Kidney epithelial cell (primary cell): ENCODE measurements at regions not wholly inside any gene's neighbourhood (a gene's known extent, or its start where the extent isn't known, plus 50 kb on each side); places are given as distances from the start of the nearest gene placed in this dataset.

Experiments used
- DNase-seq: peaks from one replicate; pipeline ENCODE4 v3.0.0-alpha.2; 2010; ENCODE audit warnings: low read depth
- H3K27me3 ChIP-seq: 2 replicates; pipeline ENCODE4 v1.6.0; 2011; ENCODE audit warnings: low read length; ENCODE audit not compliant: control insufficient read depth, insufficient read depth
- H3K36me3 ChIP-seq: 2 replicates; pipeline ENCODE4 v1.5.1; 2011; ENCODE audit warnings: low read length; ENCODE audit not compliant: control insufficient read depth, insufficient read depth
- H3K4me3 ChIP-seq: 2 replicates; pipeline ENCODE4 v1.5.1; 2011; ENCODE audit warnings: low read depth, mild to moderate bottlenecking, control low read depth, low read length
- TF ChIP-seq, protein P1 (sequence below): IDR thresholded peaks from 2 replicates; pipeline ENCODE4 v1.5.1; 2011; ENCODE audit warnings: mild to moderate bottlenecking, moderate library complexity, low read length, control low read depth, inconsistent platforms; ENCODE audit not compliant: insufficient read depth, poor library complexity, severe bottlenecking

DNA sequence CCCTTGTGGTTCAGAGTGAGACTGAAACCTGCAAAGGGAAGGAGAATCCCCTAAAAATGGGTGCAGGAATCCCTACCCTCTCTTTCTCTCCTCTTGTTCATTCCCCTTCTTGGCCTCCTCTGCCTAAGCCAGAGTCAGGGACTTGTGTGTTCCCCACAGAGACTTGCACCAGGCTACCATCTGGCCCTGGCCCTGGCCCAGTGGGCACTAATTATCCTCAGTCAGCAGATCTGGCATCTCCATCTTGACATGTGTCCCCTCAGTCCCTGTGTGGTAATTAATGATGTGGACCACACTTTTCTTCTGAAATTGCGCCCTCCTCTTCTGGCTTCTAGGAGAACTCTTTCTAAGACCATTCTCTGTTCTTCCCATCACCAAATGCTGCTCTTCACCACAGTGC lies 354.4 kb downstream of the SETD4 start:
- Histone ChIP-seq H3K27me3 (no peaks in the 10 kb centered on the region), H3K4me3 (no peak overlapping the region), H3K36me3 (no peaks in the 10 kb centered on the region)
- TF ChIP-seq, protein P1, sequence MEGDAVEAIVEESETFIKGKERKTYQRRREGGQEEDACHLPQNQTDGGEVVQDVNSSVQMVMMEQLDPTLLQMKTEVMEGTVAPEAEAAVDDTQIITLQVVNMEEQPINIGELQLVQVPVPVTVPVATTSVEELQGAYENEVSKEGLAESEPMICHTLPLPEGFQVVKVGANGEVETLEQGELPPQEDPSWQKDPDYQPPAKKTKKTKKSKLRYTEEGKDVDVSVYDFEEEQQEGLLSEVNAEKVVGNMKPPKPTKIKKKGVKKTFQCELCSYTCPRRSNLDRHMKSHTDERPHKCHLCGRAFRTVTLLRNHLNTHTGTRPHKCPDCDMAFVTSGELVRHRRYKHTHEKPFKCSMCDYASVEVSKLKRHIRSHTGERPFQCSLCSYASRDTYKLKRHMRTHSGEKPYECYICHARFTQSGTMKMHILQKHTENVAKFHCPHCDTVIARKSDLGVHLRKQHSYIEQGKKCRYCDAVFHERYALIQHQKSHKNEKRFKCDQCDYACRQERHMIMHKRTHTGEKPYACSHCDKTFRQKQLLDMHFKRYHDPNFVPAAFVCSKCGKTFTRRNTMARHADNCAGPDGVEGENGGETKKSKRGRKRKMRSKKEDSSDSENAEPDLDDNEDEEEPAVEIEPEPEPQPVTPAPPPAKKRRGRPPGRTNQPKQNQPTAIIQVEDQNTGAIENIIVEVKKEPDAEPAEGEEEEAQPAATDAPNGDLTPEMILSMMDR, result no peak
- DNase-seq, result no peak

DNA sequence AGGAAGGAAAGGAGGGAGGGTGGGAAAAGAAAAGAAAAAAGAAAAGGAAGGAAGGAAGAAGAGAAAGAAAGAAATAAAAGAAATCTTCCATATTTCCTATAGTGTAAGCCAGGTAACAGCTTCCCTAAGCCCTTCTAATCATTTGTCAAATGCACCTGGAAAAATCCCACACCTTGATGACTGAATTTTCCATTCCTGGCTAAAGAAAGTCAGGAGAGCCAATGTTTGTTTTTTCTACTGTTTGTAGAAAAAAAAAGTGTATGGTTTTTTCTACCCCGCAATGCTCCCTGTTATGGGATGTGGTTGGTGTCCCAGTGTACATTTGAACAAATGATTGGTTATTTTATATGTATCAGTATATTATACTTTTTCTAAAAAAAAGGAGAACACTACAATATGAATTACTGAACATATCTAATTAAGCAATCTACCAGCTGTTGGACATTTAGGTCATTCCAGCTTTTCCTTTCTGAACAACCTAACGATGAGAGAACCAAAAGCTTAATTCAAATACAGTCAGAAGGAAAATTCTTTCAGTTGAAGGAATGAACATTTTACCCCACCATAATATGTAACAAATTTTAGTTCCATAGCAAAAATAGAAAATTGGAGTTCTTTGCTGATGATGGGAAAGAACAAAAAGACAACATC lies 355.0 kb downstream of the SETD4 start:
- H3K4me3 ChIP-seq, result no peak overlapping the region
- no peaks in the 10 kb centered on the region for H3K36me3 ChIP-seq
- TF ChIP-seq, protein P1, result no peak
- H3K27me3 ChIP-seq, result no peaks in the 10 kb centered on the region
- DNase-seq, result no peak

DNA sequence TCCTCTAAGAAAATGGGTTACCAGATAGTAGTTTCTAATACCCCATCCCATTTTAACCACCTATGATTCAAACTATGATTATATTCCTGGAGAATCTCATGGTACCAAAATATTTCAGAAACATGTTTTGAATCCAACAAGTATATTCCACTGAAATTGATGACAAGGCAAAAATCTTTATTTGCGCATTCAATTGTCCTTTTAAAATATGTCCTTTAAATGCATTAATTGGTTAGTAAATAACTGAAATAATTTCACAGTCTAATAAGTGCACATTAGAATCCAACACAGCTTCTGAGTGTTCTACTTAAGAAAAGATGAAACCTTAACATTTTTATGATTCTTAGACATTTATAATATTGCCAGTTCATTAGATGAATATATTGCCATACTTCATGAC lies 356.6 kb downstream of the SETD4 start:
- Histone ChIP-seq H3K36me3 (no peaks in the 10 kb centered on the region), H3K27me3 (no peaks in the 10 kb centered on the region), H3K4me3 (no peak overlapping the region)
- TF ChIP-seq, protein P1, result no peak
- DNase-seq, result no peak

DNA sequence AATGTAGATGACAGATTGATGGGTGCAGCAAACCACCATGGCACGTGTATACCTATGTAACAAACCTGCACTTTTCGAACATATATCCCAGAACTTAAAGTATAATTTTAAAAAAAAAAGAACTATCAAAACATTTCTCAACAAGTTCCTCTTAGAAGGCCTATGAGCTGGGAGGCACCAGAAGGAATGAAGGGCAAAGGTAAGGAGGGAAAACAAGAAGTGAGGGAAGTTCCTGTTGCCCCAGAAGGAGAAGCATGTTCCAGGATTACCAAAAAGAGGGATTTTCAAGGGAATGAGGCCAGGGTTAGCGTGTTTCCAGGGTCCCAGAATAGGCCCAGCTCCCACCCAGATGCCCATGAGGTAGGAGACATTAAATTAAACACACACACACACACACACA lies 361.0 kb downstream of the SETD4 start:
- DNase-seq, result no peak
- TF ChIP-seq, protein P1, result no peak
- no peak overlapping the region for H3K4me3 ChIP-seq
- H3K36me3 ChIP-seq, result no peaks in the 10 kb centered on the region
- no peaks in the 10 kb centered on the region for H3K27me3 ChIP-seq

DNA sequence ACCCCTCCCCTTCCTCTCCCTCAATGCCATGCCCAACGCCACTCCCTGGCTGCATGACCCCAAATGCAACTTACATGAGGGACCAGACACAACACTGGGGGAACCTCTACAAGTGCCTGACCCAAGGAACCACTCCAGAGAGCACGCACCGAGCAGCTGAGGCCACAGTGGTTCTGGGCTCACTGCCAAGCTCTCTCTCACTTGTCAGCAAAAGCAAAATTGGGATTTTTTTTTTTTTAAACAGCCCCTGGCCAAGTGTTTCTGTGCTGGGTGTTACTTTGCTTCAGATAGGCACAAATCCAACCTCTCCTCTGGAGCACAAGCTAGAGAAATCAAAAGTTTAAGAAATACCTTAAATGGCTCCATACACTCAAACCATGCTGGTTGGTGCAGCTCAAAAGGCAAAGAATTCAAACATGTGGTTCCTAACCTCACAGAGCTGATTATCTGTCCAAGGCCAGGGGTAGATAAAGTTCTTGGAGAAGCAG lies 363.0 kb downstream of the SETD4 start:
- no peak for DNase-seq

More for the DNA sequence above, 363.0 kb downstream of the SETD4 start:
- Histone ChIP-seq H3K4me3 (no peak overlapping the region), H3K27me3 (no peaks in the 10 kb centered on the region), H3K36me3 (no peaks in the 10 kb centered on the region)
- TF ChIP-seq, protein P1, result no peak
